GM18951 (cell line): ENCODE measurements at regions not wholly inside any gene's neighbourhood (a gene's known extent, or its start where the extent isn't known, plus 50 kb on each side); places are given as distances from the start of the nearest gene placed in this dataset.

Source experiments
- POLR2A ChIP-seq: IDR thresholded peaks from 4 replicates; pipeline ENCODE4 v1.6.1; 2011; ENCODE audit warnings: mild to moderate bottlenecking; ENCODE audit not compliant: insufficient read length, insufficient read depth; ENCODE audit errors: extremely low read depth
- in situ Hi-C: fragments of 300-500 bp; cut with MboI; formaldehyde crosslinking; loops from one replicate; pipeline ENCODE4 v1.12.0; 2022; ENCODE audit warnings: low sequenced_read_pairs, mixed read lengths, inconsistent platforms; ENCODE audit not compliant: unreplicated experiment

DNA sequence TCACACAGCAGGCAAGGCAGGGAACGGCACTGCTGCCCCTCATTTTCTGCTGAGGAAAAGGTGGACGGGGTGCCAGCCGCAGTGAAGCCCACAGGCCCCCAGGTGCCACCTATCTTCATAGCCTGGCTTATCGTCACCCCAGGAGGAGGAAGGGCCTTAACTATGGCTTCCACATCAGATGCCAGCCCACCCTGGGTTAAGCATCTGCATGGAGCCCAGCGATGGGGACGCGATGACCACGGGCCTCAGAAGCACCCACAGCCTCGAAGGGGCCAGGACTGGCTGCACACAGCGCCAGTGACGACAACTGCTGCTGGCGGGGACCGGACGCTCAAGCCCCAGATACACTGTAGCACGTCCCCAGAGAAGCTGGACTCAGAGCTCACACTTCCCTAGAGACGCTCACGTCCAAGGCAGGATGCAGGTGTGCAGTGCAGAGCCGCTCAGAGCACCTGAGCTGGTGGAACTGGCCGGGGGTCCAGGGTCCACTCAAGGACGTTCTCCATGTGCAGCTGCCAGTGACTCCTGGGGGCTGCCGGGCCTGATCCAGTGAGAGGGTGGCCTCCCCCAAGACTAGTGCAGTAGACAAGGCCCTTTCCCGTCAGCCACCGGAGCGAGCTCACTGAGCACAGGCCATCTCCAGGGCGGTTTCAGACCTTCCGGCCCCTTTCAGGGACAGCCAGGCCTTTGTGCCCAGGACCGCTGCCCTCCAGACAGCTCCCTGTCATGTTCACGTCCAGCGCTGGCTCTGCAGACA is 83.0 kb downstream of the YTHDF1 start:
- in situ Hi-C loops = no loop called here

DNA sequence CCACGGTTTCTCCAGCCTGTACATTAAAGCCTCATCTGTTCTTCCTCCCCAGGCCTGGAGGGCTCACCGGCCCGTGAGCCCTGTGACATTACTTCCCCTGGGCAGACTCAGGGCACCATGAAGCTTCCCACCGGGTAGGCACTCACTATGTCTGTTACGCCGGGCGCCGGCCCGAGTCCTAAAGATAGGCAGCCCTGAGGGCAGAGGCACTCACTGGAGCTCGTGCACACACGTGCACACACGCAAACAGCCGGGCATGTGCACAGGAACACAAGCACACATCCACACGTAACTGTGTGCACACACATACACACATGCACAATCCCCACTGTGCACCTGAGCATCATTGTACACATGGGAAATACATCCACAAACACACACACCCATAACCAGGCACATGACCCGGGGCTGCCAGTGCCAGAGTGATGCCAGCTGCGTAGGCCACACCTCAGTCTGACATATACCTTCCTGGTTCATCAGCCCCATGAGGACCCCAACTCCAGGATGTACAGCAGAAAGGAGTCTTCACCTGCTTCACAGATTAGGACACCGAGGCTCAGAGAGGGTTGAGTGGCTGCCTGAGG is 83.7 kb downstream of the YTHDF1 start:
- TF ChIP-seq POLR2A = no peak
- in situ Hi-C loops = no loop called here

More for the DNA sequence above, 83.0 kb downstream of the YTHDF1 start:
- TF ChIP-seq POLR2A = no peak

GRCh38 chr20:63130658-63131577 is 85.0 kb downstream of the YTHDF1 start:
- TF ChIP-seq POLR2A = no peak
- in situ Hi-C loops = no loop called here

- in situ Hi-C loops = no loop called here
- no peak for TF ChIP-seq POLR2A
Measured at GRCh38 chr20:63129991-63130657, 85.8 kb downstream of the YTHDF1 start.

DNA sequence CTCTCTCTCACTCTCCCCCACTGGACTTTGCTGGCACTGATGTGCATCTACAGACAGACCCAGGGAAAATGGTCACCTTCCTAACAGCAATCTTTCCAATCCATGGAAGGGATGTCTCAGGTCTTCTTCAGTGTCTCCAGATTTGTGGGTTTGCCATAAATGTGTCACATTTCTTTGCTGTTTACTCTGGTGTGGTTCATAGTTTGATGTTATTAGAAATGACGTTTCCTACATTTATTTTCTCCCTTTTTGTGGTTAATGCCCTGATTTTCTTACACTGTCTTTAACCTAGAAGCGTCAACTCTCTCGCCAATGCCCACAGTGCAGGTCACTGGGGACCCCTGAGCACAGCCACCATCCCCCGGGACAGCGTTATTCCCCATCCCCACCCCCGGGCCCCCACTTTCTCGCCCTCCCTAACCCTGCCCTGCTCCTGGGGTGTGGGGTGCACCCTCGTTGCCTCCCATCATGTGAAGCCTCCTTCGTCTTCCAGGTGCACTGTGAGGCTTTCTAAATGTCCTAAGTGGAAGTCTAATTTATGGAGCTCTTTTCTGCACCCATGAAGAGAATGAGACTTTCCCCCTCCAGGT is 86.5 kb downstream of the YTHDF1 start:
- TF ChIP-seq POLR2A = no peak
- in situ Hi-C loops = no loop called here

GRCh38 chr20:63128956-63129355 is 87.0 kb downstream of the YTHDF1 start:
- TF ChIP-seq POLR2A = no peak
- in situ Hi-C loops = no loop called here

DNA sequence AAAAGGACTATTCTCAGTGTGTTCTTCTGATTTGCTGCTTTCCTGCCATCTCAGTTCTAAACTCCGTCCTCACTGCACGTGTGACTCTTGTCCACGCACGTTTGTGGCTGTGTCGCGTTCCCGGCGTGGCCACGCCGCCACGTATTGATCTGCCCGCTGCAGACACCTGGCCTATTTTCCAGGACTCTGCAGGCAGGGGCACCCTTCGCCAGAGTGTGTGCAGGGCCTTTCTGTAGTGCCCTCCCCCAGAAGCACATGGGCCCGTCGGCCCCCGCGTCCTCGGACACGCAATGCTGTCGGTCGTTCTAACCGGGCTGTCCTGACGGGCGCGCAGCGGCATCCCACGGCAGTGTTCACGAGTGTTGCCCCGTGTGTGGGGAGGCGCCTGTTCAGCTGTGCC is 87.6 kb downstream of the YTHDF1 start:
- in situ Hi-C loops = no loop called here
- no peak for TF ChIP-seq POLR2A

GRCh38 chr20:63127700-63128364 is 88.1 kb downstream of the YTHDF1 start:
- in situ Hi-C loops = no loop called here
- TF ChIP-seq POLR2A = no peak

DNA sequence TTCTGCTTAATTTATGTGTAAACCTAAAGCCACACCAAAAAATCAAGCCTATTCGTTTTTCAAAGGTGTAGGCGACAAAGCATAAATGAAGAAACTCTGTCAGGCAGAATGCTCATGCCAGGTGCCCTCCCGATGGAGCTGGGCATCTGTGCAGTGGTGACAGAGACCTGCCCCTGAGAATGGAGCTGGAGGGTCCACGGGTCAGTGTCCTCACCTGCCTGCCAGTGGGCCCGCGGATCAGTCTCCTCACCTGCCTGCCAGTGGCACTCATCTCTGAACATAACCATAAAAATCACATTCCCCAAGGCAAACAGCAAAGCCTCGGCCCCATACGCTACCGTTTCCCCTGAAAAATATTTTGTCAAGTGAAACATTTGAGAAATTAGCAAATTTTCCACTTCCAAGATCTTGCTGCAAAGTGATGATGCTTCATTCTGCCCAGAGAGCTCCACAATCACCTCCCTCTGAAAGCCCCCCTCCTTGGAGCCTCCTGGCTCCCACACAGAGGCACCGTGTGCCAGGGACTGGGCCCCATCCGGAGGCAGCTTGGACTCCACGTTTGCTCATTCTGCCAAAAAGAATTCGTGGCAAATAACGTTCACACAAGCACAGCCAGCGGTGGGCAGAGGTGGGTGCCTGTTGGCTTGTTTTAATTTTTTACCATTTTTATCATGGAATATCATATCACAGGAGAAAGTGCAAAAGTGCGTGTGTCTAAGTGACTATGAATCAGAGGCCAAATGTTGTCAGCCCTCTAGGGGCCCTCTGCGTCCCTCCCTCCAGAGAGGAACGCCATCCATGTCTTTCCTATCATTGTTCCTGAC is 88.8 kb downstream of the YTHDF1 start:
- TF ChIP-seq POLR2A = no peak
- in situ Hi-C loops = no loop called here

DNA sequence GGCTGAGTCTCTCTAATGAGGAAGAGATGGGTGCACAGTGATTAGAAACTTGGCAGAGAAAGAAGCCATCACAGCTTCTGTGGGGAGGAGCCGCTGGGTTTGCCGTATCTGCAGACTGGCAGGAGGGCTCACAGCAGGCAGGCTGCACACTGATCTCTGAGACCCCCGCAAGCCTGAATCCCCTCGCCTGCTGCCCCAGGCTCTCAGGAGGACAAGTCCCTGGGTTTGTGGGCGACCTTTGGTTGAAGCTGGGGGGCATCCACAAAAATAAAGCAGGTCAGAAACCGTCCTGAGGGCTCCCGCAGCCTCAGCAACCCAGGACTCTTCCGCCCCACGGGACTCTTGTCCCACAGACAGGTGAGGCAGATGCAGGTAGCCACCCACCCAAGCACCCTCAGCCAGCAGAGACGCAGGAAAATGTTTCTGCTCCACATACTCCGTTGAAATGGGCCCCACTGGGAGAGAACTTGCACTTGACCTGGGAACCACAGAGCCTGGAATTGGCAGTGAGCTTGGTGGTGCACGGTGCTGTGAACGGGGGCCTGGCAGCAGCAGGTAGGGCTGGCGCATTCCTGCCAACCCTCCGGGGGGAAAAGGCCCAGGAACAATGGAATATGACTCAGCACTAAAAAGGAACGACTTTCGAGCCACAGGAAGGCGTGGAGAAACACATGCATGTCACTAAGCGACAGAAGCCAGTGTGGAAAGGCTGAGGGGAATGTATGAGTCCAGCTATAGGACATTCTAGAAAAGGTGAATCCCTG is 89.9 kb downstream of the YTHDF1 start:
- in situ Hi-C loops = no loop called here
- TF ChIP-seq POLR2A = no peak

- in situ Hi-C loops = no loop called here
- no peak for TF ChIP-seq POLR2A
Measured at GRCh38 chr20:63125581-63125837, 90.4 kb downstream of the YTHDF1 start.
